CD14-positive monocyte (primary cell): ENCODE measurements at regions not wholly inside any gene's neighbourhood (a gene's known extent, or its start where the extent isn't known, plus 50 kb on each side); places are given as distances from the start of the nearest gene placed in this dataset.

Experiments
- DNase-seq, 3 donors: peaks; one replicate each; pipeline ENCODE4 v3.0.0-alpha.2; 2011 to 2022
- H2AFZ ChIP-seq: 2 replicates; pipeline ENCODE4 v1.6.0; 2012; ENCODE audit warnings: mild to moderate bottlenecking, low read depth, low read length, inconsistent platforms; ENCODE audit not compliant: insufficient read depth, poor library complexity, severe bottlenecking
- H3K27ac ChIP-seq, 2 donors: 1 replicate in 1 of 2; 2 replicates in 1 of 2; pipeline ENCODE4 v1.5.1; 2012 to 2013; ENCODE audit warnings: low read length in 2 of 2, control low read depth in 1 of 2, inconsistent platforms in 1 of 2, low read depth in 1 of 2, mild to moderate bottlenecking in 1 of 2
- H3K27me3 ChIP-seq, 2 donors: one replicate each; pipeline versions ENCODE4 v1.6.0 to v1.6.1; 2011 to 2013; ENCODE audit warnings: low read length in 2 of 2; ENCODE audit not compliant: control insufficient read depth in 2 of 2, insufficient read depth in 2 of 2
- H3K36me3 ChIP-seq, 2 donors: replicated peaks in 1 of 2; 1 replicate in 1 of 2; 2 replicates in 1 of 2; pipeline versions ENCODE4 v1.5.1 to v1.6.1; 2012 to 2013; ENCODE audit warnings: low read length in 2 of 2, control low read depth in 1 of 2, inconsistent platforms in 1 of 2, mild to moderate bottlenecking in 1 of 2; ENCODE audit not compliant: insufficient read depth in 2 of 2, control insufficient read depth in 1 of 2
- H3K4me1 ChIP-seq, 2 donors: 1 replicate in 1 of 2; 2 replicates in 1 of 2; pipeline versions ENCODE4 v1.5.1 to v1.6.1; 2012 to 2013; ENCODE audit warnings: low read length in 2 of 2, control low read depth in 1 of 2, inconsistent platforms in 1 of 2, mild to moderate bottlenecking in 1 of 2, moderate library complexity in 1 of 2; ENCODE audit not compliant: insufficient read depth in 2 of 2, control insufficient read depth in 1 of 2
- H3K4me2 ChIP-seq: replicated peaks from 2 replicates; pipeline ENCODE3; 2012; ENCODE audit warnings: low read length, moderate library complexity, mild to moderate bottlenecking; ENCODE audit not compliant: poor library complexity, severe bottlenecking; ENCODE audit errors: extremely low read depth
- H3K4me3 ChIP-seq, 3 experiments: fragments of 200-600 bp in 1 of 3; sonication (generic) in 1 of 3; replicated peaks in 1 of 3; 1 replicate in 2 of 3; 2 replicates in 1 of 3; pipeline ENCODE4 v1.5.1; 2011 to 2013; ENCODE audit warnings: low read length in 3 of 3, mild to moderate bottlenecking in 3 of 3, control low read depth in 2 of 3, low read depth in 2 of 3, inconsistent platforms in 1 of 3, moderate library complexity in 1 of 3
- H3K79me2 ChIP-seq: 2 replicates; pipeline ENCODE4 v1.6.0; 2012; ENCODE audit warnings: mild to moderate bottlenecking, control low read depth, inconsistent platforms, low read length, moderate library complexity; ENCODE audit not compliant: insufficient read depth
- H3K9ac ChIP-seq: 2 replicates; pipeline ENCODE4 v1.6.0; 2017; ENCODE audit warnings: low read length, mild to moderate bottlenecking; ENCODE audit not compliant: insufficient read depth, poor library complexity, severe bottlenecking
- H3K9me3 ChIP-seq, 2 donors: replicated peaks in 1 of 2; 1 replicate in 1 of 2; 2 replicates in 1 of 2; pipeline versions ENCODE4 v1.5.1 to v1.6.1; 2012 to 2013; ENCODE audit warnings: low read length in 2 of 2, control low read depth in 1 of 2; ENCODE audit not compliant: control insufficient read depth in 1 of 2, insufficient read depth in 1 of 2
- H4K20me1 ChIP-seq: 2 replicates; pipeline ENCODE4 v1.6.0; 2012; ENCODE audit warnings: mild to moderate bottlenecking, low read length, control low read depth, moderate library complexity; ENCODE audit not compliant: insufficient read depth
- H3K27ac Mint-ChIP-seq, 7 donors: one replicate each; pipeline ENCODE4 v1.8.0; 2020; ENCODE audit warnings: mild to moderate bottlenecking in 7 of 7, mixed read lengths in 7 of 7, moderate library complexity in 6 of 7, inconsistent platforms in 2 of 7
- H3K27me3 Mint-ChIP-seq, 3 donors: one replicate each; pipeline ENCODE4 v1.8.0; 2021 to 2022; ENCODE audit warnings: low read depth in 3 of 3, mild to moderate bottlenecking in 3 of 3, mixed read lengths in 3 of 3, moderate library complexity in 3 of 3, inconsistent platforms in 1 of 3
- H3K36me3 Mint-ChIP-seq, 2 donors: one replicate each; pipeline ENCODE4 v1.8.0; 2020; ENCODE audit warnings: mixed read lengths in 2 of 2, inconsistent platforms in 1 of 2, mild to moderate bottlenecking in 1 of 2
- H3K4me1 Mint-ChIP-seq: one replicate; pipeline ENCODE4 v1.8.0; 2020; ENCODE audit warnings: mild to moderate bottlenecking, mixed read lengths
- H3K4me3 Mint-ChIP-seq, 2 donors: one replicate each; pipeline ENCODE4 v1.8.0; 2020; ENCODE audit warnings: mild to moderate bottlenecking in 2 of 2, mixed read lengths in 2 of 2, moderate library complexity in 1 of 2
- H3K9me3 Mint-ChIP-seq, 7 donors: one replicate each; pipeline ENCODE4 v1.8.0; 2020 to 2022; ENCODE audit warnings: mixed read lengths in 7 of 7, mild to moderate bottlenecking in 6 of 7, moderate library complexity in 6 of 7, inconsistent platforms in 2 of 7
- CTCF ChIP-seq: fragments of 200-600 bp; IDR thresholded peaks from one replicate; pipeline ENCODE4 v1.8.0; 2022; ENCODE audit warnings: antibody characterized with exemption, mild to moderate bottlenecking
- WGBS: methylation state at CpG from one replicate; pipeline ENCODE4 v1.1.5; 2013; ENCODE audit warnings: missing lambda C conversion rate; ENCODE audit not compliant: insufficient coverage; 5-methylcytosine and 5-hydroxymethylcytosine counted together
- intact Hi-C, 2 donors: fragments of 100-400 bp; cut with micrococcal nuclease; formaldehyde crosslinking; loops; one replicate each; pipeline versions ENCODE4 v1.15.0 to v1.15.1; 2023

- Histone ChIP-seq H2AFZ (no peak overlapping the region), H4K20me1 (no peaks in the 10 kb centered on the region), H3K36me3 (no peaks in the 10 kb centered on the region), H3K27me3 (no peaks in the 10 kb centered on the region), H3K9ac (no peak overlapping the region), H3K4me3 (no peak overlapping the region), H3K79me2 (no peaks in the 10 kb centered on the region), H3K4me2 (no peak overlapping the region), H3K27ac (no peak overlapping the region), H3K4me1 (no peaks in the 10 kb centered on the region), H3K9me3 (no peaks in the 10 kb centered on the region)
- no peaks in the 10 kb centered on the region for H3K36me3 Mint-ChIP-seq
- peaks cover 0 to 9% (median 1%) of the 10 kb centered on the region in 3 donors for H3K27me3 Mint-ChIP-seq
- H3K9me3 Mint-ChIP-seq, result no peaks in the 10 kb centered on the region
- no peak for DNase-seq
- TF ChIP-seq CTCF, result no peak
- H3K4me3 Mint-ChIP-seq, result no peak overlapping the region
- no peak overlapping the region for H3K27ac Mint-ChIP-seq
- no peaks in the 10 kb centered on the region for H3K4me1 Mint-ChIP-seq
- WGBS, result no CpG with 5 or more reads among the region's 2 CpGs
- intact Hi-C loops, result no loop called here
Observed at GRCh38 chrX:38919202-38919601, 117.9 kb downstream of the MID1IP1 start.

DNA sequence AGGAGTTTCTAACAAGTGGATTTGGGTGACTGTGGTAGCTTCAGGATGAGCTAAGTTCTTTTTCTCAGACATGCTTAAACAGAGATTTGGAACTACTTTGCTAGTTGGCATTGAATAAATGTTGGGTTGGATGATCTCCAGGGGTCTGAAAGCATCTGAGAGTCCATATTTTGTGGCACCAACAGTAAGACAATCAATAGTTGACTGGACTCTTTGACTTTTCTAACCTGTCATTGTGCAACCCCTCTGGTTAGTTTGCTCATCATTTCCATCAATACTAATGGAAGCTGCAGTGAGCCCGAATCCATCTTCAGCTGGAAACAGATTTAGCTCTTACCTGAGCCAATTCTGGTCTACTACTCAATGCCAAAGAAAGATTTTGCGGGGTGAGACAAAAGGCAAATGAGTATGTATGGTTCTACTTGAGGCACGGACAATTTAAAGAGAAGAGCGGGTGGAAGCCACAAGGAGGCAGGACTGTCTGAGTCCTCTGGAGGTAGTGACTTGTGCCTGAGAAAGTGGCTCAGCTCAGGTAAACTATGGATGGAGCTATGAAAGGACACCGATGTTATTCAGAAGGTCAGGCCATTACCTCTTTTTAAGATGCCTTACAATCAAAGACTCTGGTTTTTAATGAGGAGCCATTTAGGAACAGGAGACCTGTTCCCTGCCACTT lies 118.7 kb downstream of the MID1IP1 start:
- no peak for DNase-seq
- no peaks in the 10 kb centered on the region for H3K27me3 ChIP-seq
- no peaks in the 10 kb centered on the region for H3K4me1 ChIP-seq
- H3K4me3 ChIP-seq, result no peak overlapping the region
- no peak overlapping the region for H2AFZ ChIP-seq
- peaks cover under 1 to 9% (median 3%) of the 10 kb centered on the region in 3 donors for H3K27me3 Mint-ChIP-seq
- no peaks in the 10 kb centered on the region for H3K79me2 ChIP-seq
- H3K9me3 ChIP-seq, result no peaks in the 10 kb centered on the region
- H3K9ac ChIP-seq, result no peak overlapping the region
- no peak overlapping the region for H3K4me2 ChIP-seq
- intact Hi-C loops, result no loop called here
- TF ChIP-seq CTCF, result no peak
- no peaks in the 10 kb centered on the region for H3K4me1 Mint-ChIP-seq
- no peaks in the 10 kb centered on the region for H3K36me3 ChIP-seq
- H4K20me1 ChIP-seq, result no peaks in the 10 kb centered on the region
- no peak overlapping the region for H3K27ac ChIP-seq
- H3K9me3 Mint-ChIP-seq, result peaks cover 0 to under 1% (median 0%) of the 10 kb centered on the region in 7 donors
- WGBS, result 100% methylated on average over 1 of the region's 5 CpGs
- H3K27ac Mint-ChIP-seq, result no peak overlapping the region
- no peaks in the 10 kb centered on the region for H3K36me3 Mint-ChIP-seq
- no peak overlapping the region for H3K4me3 Mint-ChIP-seq
